ENCODE measurements at regions not wholly inside any gene's neighbourhood (a gene's known extent, or its start where the extent isn't known, plus 50 kb on each side); places are given as distances from the start of the nearest gene placed in this dataset.
"Not testable (repeated sequence)": the region's sequence is repeated elsewhere in the genome, so short reads cannot be mapped to it uniquely, and the experiment has no call there.

DNA sequence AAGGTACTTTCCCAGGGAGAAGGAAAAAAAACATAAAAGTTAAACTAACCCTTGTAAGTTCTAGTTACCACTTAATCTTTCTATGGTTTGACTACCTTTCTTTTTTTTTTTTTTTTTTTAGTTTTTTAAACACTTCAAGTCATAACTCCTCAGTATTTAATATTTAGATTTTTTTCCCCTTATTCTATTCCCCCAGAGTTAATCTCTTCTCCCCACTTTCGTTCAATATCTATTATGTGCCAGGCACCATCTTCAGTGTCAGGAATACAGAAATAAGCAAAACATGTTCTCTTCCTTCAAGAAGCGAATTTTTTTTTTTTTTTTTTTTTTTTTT lies 62.0 kb upstream of the LOC128125822 start:
- peak overlapping the region in 1 of 4 donors; percentile 7 for H3K27ac ChIP-seq
- intact Hi-C loops (cut with DNase I): no loop called here
- 50 to 57% methylated on average over 2 of the region's 2 CpGs for WGBS, 2 donors
- H3K27me3 ChIP-seq: no peaks in the 10 kb centered on the region
- peaks cover 0 to 12% (median 0%) of the 10 kb centered on the region in 3 donors for H3K4me1 ChIP-seq
- no peaks in the 10 kb centered on the region for H3K36me3 ChIP-seq
- no peak overlapping the region for H3K4me3 ChIP-seq
- no peaks in the 10 kb centered on the region for H3K9me3 ChIP-seq
- DNase-seq: no peak
- TF ChIP-seq, protein P1, sequence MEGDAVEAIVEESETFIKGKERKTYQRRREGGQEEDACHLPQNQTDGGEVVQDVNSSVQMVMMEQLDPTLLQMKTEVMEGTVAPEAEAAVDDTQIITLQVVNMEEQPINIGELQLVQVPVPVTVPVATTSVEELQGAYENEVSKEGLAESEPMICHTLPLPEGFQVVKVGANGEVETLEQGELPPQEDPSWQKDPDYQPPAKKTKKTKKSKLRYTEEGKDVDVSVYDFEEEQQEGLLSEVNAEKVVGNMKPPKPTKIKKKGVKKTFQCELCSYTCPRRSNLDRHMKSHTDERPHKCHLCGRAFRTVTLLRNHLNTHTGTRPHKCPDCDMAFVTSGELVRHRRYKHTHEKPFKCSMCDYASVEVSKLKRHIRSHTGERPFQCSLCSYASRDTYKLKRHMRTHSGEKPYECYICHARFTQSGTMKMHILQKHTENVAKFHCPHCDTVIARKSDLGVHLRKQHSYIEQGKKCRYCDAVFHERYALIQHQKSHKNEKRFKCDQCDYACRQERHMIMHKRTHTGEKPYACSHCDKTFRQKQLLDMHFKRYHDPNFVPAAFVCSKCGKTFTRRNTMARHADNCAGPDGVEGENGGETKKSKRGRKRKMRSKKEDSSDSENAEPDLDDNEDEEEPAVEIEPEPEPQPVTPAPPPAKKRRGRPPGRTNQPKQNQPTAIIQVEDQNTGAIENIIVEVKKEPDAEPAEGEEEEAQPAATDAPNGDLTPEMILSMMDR (IDR thresholded peaks at IDR 0.05): no peak
- TF ChIP-seq POLR2A (IDR thresholded peaks at IDR 0.05): no peak

DNA sequence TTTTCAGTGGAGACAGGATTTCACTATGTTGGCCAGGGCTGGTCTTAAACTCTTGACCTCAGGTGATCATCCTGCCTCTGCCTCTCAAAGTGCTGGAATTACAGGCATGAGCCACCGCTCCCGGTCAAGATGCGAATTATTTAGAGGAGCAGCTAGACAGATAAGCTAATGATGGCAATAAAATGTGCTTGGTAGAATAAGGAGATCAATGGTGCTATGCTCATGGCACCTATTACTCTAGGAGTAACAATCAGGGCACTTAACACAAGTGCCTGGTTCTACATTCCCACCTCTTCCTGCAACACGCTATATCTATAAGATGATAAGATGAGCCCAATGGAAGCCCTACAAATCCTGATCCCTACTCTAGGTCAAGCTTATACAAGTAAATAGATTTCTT lies 61.4 kb upstream of the LOC128125822 start:
- intact Hi-C loops (cut with DNase I): no loop called here
- no peak overlapping the region for H3K27ac ChIP-seq
- H3K27me3 ChIP-seq: no peaks in the 10 kb centered on the region
- H3K4me1 ChIP-seq: peaks cover 0 to 13% (median 0%) of the 10 kb centered on the region in 3 donors
- H3K9me3 ChIP-seq: no peaks in the 10 kb centered on the region
- no peaks in the 10 kb centered on the region for H3K36me3 ChIP-seq
- 89 to 93% methylated on average over 4 of the region's 4 CpGs for WGBS, 2 donors
- no peak overlapping the region for H3K4me3 ChIP-seq
- DNase-seq: no peak
- TF ChIP-seq, protein P1 (IDR thresholded peaks at IDR 0.05): no peak
- no peak for TF ChIP-seq POLR2A (IDR thresholded peaks at IDR 0.05)

DNA sequence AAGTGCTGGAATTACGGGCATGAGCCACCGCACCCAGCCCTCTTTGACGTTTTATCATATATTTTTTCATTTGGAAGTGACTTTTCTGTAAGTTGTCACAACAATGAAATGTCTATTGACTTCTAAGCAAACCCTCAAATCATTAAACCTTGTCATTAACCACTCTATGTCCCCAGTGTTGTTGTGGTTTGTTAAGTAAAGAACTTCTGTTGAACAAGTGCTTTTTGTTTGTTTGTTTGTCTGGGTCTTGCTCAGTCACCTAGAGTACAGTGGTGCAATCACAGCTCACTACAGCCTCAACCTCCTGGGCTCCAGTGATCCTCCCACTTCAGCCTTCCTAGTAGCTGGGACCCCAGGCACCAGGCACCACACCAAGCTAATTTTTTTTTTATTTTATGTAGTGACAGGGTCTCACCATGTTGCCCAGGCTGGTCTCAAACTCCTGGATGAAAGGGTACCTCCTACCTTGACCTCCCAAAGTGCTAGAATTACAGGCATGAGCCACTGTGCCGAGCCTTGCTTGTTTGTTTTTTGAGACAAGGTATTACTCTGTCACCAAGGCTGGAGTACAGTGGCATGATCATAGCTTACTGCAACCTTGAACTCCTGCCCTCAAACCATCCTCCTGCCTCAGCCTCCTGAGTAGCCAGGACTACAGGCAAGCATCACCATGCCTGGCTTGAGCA lies 57.6 kb upstream of the LOC128125822 start:
- TF ChIP-seq, protein P1 (IDR thresholded peaks at IDR 0.05): no peak
- no peak for TF ChIP-seq POLR2A (IDR thresholded peaks at IDR 0.05)
- Histone ChIP-seq H3K4me3 (no peak overlapping the region), H3K9me3 (no peaks in the 10 kb centered on the region), H3K36me3 (no peaks in the 10 kb centered on the region), H3K4me1 (peaks cover 0 to 33% (median 5%) of the 10 kb centered on the region in 3 donors), H3K27ac (no peak overlapping the region), H3K27me3 (no peaks in the 10 kb centered on the region)
- WGBS, 2 donors: 86 to 89% methylated on average over 4 of the region's 4 CpGs
- intact Hi-C loops (cut with DNase I): no loop called here
- no peak for DNase-seq

DNA sequence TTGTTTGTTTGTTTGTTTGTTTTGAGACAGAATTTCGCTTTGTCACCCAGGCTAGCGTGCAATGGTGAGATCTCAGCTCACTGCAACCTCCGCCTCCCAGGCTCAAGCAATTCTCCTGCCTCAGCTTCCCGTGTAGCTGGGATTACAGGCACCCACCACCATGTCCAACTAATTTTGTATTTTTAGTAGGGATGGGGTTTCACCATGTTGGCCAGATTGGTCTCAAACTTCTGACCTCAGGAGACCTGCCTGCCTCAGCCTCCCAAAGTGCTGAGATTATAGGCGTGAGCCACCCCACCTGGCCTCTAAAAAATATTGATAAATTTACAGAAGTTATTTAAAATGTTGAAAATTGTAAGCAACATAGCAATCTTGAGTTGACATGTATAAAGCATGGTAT lies 57.1 kb upstream of the LOC128125822 start:
- peaks cover 0 to 33% (median 5%) of the 10 kb centered on the region in 3 donors for H3K4me1 ChIP-seq
- H3K4me3 ChIP-seq; H3K9me3 ChIP-seq; intact Hi-C loops (cut with DNase I); H3K36me3 ChIP-seq; H3K27me3 ChIP-seq; DNase-seq: not testable (repeated sequence)
- H3K27ac ChIP-seq: peak overlapping the region in 1 of 4 donors; percentile 64
- 86 to 90% methylated on average over 4 to 5 of the region's 5 CpGs for WGBS, 2 donors

DNA sequence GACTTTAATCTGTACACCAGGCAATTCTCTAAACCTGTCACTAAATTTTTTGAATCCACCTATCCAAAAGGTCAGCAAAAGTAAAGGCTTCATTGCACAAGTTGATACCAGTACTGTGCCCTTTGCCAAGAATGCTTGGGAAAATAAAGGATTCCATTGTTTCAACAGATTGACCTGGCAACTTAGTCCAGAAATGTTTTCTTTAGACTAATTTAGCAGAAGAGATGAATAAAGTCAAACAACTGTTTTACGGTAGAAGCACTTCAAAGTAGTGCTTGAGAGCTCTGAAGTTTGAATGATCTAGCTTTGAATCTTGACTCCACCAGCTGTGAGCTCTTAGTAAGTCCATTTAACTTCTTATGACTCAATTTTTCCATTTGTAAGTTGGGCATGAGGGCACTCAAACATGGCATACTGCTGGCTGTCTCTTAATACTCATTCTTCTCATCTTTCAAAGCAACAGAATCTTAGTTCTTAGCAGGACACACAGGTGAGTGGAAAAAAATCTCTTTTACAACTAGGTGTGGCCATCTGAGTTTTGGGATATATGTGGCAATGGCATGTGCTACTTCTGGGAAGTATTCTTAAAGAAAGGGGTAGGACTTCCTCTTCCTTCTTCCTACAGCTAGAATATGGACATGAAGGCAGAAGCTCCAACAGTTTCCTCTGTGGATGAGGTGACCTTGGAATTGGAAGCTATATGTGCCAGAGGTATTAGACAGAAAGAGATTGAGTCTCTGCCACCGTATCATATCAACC lies 55.9 kb upstream of the LOC128125822 start:
- no peaks in the 10 kb centered on the region for H3K27me3 ChIP-seq
- H3K36me3 ChIP-seq: no peaks in the 10 kb centered on the region
- 57 to 62% methylated on average over 2 of the region's 2 CpGs for WGBS, 2 donors
- no peak overlapping the region for H3K4me3 ChIP-seq
- H3K4me1 ChIP-seq: peaks cover 0 to 33% (median 5%) of the 10 kb centered on the region in 3 donors
- intact Hi-C loops (cut with DNase I): no loop called here
- DNase-seq: no peak
- H3K9me3 ChIP-seq: no peaks in the 10 kb centered on the region
- TF ChIP-seq, protein P1 (IDR thresholded peaks at IDR 0.05): no peak
- no peak for TF ChIP-seq POLR2A (IDR thresholded peaks at IDR 0.05)
- peak overlapping the region; percentile 10 to 64 (median 50) for H3K27ac ChIP-seq
